Posterior vena cava (tissue), 2 donors: ENCODE measurements at regions not wholly inside any gene's neighbourhood (a gene's known extent, or its start where the extent isn't known, plus 50 kb on each side); places are given as distances from the start of the nearest gene placed in this dataset.

Source experiments
- DNase-seq: peaks from one replicate; pipeline ENCODE4 v3.0.0-alpha.2; 2020; ENCODE audit warnings: low spot score
- intact Hi-C, 2 donors: fragments of 100-400 bp; cut with DNase I; formaldehyde crosslinking; loops; one replicate each; pipeline versions ENCODE4 v1.14.1 to v1.14.2; 2022 to 2023
- donor health status: DM: yes; HTN: yes; CAD: no.
- donor health status: DM: yes; HTN: yes; CAD: no.

DNA sequence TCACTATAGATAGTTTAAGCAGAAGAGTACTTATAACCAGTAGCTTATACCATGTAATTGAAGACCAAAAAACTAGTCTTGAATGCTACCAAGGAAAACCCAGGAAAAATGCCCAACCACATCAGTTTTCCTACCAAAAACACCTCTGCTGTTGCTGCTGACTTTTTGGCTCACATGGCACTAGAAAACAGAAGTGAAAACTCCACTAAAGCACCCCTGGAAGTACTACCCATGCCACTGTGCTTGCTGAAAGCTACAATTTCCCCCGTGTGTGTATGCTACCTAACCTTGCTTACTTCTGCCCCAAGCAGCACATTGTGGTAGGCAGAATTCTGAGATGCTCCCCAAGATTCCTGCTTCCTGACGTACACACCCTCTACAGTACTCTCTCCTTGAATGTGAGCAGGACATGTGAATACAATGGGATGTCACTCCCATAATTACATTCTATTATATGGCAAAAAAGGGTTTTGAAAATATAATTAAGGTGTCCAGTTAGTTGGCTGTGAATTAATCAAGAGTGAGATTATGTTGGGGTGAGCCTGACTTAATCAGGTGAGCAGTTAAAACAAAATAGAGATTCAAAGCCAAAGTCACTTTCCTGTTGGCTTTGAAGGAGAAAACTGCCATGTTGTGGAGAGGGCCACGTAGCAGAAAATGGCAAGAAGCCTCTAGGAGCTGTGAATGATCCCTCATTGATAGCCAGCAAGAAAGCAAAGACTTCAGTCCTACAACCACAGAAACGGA, 209.8 kb upstream of the MARCKS start:
- intact Hi-C loops, result no loop called here
- no peak for DNase-seq

- DNase-seq, result no peak
- intact Hi-C loops, result no loop called here
Observed at GRCh38 chr6:113648698-113649097, 208.4 kb upstream of the MARCKS start.

GRCh38 chr6:113649276-113649675, 207.9 kb upstream of the MARCKS start:
- intact Hi-C loops, result no loop called here
- no peak for DNase-seq

- no peak for DNase-seq
- intact Hi-C loops, result no loop called here
Observed at GRCh38 chr6:113649880-113650609, 207.1 kb upstream of the MARCKS start.

DNA sequence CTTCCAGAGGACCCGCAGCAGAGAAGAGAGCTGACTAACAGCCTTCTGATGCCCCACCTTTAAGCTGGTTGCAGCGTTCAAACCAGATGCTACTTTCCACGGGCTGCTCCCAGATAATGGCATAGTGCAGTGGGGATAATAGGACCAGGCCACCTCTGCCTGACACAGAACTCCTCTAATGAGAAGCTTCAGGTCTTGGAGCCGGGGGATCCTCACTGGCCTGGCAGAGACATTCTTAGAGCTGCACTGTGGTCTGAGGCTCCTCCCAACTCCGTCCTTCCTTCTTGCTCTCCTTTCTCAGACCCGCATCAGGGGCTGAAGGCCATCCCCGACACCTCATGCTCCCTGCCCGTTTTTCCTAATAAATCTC, 206.6 kb upstream of the MARCKS start:
- DNase-seq, result no peak
- intact Hi-C loops, result no loop called here

DNA sequence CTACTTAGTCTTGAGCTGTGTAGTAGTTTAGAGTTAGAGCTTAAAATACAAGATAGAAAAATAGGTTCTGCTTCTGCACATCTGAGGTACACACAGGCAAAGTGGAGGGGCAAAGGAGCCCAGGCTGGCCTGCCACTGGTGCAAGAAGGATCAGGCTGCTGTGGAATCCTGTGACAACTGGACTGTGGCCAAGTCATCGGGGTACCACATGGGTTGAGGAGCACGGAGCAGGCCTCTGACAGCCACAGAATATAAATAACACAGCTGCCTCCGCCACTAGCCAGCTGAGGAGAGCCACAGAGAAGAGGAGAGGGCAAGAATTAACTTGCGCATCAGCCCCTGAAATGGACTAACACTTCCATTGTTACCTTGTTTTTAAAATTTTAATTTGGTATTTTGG, 206.0 kb upstream of the MARCKS start:
- DNase-seq, result no peak
- intact Hi-C loops, result no loop called here

- DNase-seq, result no peak
- intact Hi-C loops, result no loop called here
Observed at GRCh38 chr6:113651920-113652319, 205.2 kb upstream of the MARCKS start.

DNA sequence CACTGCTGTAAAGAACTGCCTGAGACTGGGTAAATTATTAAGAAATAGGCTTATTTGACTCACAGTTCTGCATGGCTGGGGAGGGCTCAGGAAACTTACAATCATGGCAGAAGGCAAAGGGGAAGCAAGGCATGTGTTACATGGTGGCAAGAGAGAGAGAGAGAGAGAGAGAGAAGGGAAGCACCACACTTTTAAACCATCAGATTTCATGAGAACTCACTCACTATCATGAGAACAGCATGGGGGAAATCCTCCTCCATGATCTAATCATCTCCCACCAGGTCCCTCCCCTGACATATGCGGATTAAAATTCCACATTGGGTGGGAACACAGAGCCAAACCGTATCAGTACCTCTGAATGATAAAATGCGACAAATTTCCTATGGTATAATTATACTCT, 203.9 kb upstream of the MARCKS start:
- intact Hi-C loops, result no loop called here
- DNase-seq, result no peak

DNA sequence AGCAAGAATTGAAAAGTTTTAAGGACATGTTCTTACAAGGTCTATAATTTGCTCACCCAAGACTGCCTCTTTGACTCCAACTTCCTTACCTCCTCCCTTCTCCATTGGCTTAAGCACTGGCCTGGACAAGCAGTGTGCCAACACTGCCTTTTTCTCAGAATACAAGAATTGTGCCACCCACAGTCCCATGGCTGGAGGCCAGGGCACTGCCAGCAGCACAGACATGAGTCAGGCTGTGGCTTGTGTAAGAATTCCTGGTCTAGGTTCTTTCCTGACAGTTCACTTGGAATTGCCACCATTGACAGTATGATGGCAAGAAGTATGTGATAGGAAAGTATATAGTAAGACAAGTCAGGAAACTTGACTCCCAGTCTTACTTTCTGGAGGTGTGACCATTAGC, 202.7 kb upstream of the MARCKS start:
- intact Hi-C loops, result no loop called here
- peak; percentile 90 for DNase-seq

GRCh38 chr6:113655761-113656160, 201.4 kb upstream of the MARCKS start:
- no peak for DNase-seq
- intact Hi-C loops, result no loop called here

GRCh38 chr6:113659762-113660404, 197.3 kb upstream of the MARCKS start:
- intact Hi-C loops, result loop anchor here in 1 of 2 donors (2.0 kb wide), 1 partner anchor 41 kb away; no protein-coding TSS in a partner anchor
- DNase-seq, result no peak

DNA sequence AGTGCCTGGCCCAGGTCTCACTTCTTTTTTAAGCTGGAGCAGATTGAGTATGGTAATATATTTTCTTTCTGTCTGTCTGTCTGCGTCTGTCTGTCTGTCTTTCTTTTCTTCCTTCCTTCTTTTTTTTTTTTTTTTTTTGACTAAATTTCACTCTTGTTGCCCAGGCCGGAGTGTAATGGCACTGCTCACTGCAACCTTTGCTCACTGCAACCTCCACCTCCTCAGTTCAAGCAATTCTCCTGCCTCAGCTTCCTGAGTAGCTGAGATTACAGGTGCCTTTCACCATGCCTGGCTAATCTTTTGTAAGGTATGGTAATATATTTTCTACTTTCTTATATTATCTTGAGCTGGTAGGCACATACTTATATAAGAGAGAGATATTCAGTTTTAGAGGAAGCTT, 196.3 kb upstream of the MARCKS start:
- intact Hi-C loops, result loop anchor here in 1 of 2 donors (2.0 kb wide), 1 partner anchor 42 kb away; no protein-coding TSS in a partner anchor
- DNase-seq, result no peak

GRCh38 chr6:113662093-113662665, 195.0 kb upstream of the MARCKS start:
- no peak for DNase-seq
- intact Hi-C loops, result no loop called here

DNA sequence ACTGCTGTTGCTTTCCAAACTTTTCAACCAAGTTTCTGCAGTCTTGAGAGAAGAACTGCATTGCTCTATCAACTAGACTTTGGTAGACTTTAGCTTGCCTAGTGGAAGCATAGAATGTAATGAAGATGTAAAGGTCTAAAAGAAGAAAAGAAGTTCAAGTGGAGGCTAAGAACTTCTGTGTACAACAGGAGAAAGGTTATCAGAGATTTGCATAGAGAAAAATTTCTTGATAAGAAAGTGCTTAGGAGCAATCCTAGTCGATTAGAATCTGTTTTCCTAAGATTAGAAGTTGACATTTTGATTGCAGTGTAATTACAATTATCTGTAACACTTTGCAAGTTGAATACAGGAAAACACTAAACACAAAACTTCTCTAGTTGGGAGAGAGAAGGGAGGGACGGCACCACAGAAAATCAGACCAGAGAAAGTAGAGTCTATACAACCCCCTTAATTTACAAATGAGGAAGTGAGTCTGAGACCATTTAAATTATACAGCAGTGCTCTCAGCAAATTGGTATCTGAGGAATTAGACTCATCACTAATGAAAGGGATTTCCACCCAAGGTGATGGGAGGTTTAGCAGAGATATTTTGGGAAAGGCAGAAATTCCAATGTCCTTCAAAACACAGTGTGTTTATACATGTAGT, 194.3 kb upstream of the MARCKS start:
- intact Hi-C loops, result no loop called here
- no peak for DNase-seq

DNA sequence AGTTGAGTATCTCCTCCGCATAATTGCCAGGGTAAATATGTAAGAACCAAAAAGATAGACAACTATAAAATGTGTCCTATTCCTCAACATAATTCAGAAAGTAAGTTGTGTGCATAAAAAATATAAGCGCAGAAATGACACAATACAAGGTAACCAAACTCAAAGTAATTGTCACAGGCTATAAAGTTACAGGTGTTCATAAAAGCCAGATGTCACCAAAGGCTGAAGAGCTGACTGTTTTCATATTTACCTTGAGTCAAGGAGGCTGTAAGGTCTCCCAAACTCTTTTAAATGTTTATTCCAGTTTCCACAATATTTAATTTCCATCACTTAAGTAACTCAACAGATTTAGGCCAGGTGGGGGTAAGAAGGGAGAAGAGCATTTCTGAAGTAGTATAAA, 192.2 kb upstream of the MARCKS start:
- no peak for DNase-seq
- intact Hi-C loops, result no loop called here

- intact Hi-C loops, result no loop called here
- DNase-seq, result no peak
Observed at GRCh38 chr6:113668641-113669408, 188.3 kb upstream of the MARCKS start.

DNA sequence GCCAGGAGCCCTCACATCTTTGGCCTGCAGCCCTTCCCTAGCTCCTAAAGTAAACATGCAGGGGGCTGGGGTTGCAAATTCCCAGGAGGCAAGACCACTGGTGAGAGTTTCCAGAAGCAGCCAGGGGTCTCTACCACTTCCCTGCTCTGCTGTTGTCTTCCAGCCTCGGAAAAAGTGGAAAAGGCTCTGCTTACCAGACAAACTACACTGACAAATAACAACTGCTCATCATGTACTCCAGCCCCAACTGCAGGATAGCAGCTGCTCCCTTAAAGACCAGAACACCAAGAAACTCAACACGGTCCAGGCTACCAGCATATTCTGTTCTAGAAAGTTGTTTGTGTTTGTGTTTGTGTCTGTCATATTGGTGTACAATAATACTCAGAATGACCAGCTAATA, 187.5 kb upstream of the MARCKS start:
- DNase-seq, result no peak
- intact Hi-C loops, result no loop called here

- intact Hi-C loops, result no loop called here
- no peak for DNase-seq
Observed at GRCh38 chr6:113671421-113671820, 185.7 kb upstream of the MARCKS start.
